ENCODE measurements at regions not wholly inside any gene's neighbourhood (a gene's known extent, or its start where the extent isn't known, plus 50 kb on each side); places are given as distances from the start of the nearest gene placed in this dataset.
A peak's percentile ranks its signal among the peaks of the same experiment; 100 is the strongest.

DNA sequence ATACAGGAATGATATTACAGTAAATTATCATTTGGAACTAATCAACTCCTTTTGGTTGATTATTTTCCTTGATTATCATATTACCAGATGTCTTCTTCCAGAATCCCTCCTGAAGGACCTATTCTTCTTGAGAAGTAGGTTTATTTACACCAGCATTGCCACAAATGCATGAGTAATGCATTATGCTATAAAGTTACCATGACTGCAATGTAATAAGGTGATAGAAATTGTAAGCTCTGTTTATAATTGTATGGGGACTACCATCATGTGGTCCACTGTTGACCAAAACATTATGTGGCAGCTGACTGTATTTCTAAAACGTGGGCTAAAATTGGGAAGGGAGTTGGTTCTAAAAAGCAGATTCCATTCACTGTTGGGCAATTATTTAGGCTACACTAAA is 602.2 kb downstream of the NYAP2 start:
- Histone ChIP-seq H3K18ac (ENCODE audit: low read depth in 1 of 2, low read length in 2 of 2) (no peak overlapping the region), H4K8ac (ENCODE audit: low read length) (no peak overlapping the region), H3K4me3 (ENCODE audit: insufficient read depth in 1 of 2, low read depth in 1 of 2, low read length in 2 of 2) (no peak overlapping the region), H3K4me2 (ENCODE audit: low read length, poor library complexity, severe bottlenecking) (no peak overlapping the region), H3K4me1 (ENCODE audit: control insufficient read depth, insufficient read depth, low read depth, low read length) (no peaks in the 10 kb centered on the region), H3K9ac (ENCODE audit: low read length) (peak overlapping the region; percentile 17), H2BK12ac (ENCODE audit: low read length in 2 of 2) (no peak overlapping the region), H2BK120ac (ENCODE audit: low read depth, low read length) (no peak overlapping the region), H4K91ac (ENCODE audit: low read length) (no peak overlapping the region), H3K14ac (ENCODE audit: low read length in 2 of 2) (no peak overlapping the region), H2AFZ (ENCODE audit: low read depth, low read length) (no peak overlapping the region), H3K27ac (ENCODE audit: low read length, poor library complexity, severe bottlenecking) (no peak overlapping the region), H3K9me3 (ENCODE audit: control insufficient read depth, low read length) (no peaks in the 10 kb centered on the region), H3K4ac (ENCODE audit: low read depth in 1 of 2, low read length in 2 of 2) (no peak overlapping the region), H2BK15ac (ENCODE audit: low read depth, poor library complexity, severe bottlenecking) (no peak overlapping the region), H3K23ac (ENCODE audit: low read length in 2 of 2) (no peak overlapping the region), H3K27me3 (ENCODE audit: control insufficient read depth in 1 of 2, insufficient read depth in 1 of 2, low read length in 2 of 2) (no peaks in the 10 kb centered on the region), H2AK5ac (ENCODE audit: low read length, severe bottlenecking) (no peak overlapping the region), H3K36me3 (ENCODE audit: control insufficient read depth in 1 of 2, insufficient read depth in 2 of 2, low read depth in 1 of 2, low read length in 2 of 2) (no peaks in the 10 kb centered on the region), H2BK5ac (ENCODE audit: low read depth, low read length, poor library complexity, severe bottlenecking) (no peak overlapping the region), H3K79me1 (replicated peaks; ENCODE audit: low read length, poor library complexity, severe bottlenecking) (no peaks in the 10 kb centered on the region)
- peak; percentile 73 for DNase-seq
- 88% methylated on average over 1 of the region's 1 CpG for WGBS

DNA sequence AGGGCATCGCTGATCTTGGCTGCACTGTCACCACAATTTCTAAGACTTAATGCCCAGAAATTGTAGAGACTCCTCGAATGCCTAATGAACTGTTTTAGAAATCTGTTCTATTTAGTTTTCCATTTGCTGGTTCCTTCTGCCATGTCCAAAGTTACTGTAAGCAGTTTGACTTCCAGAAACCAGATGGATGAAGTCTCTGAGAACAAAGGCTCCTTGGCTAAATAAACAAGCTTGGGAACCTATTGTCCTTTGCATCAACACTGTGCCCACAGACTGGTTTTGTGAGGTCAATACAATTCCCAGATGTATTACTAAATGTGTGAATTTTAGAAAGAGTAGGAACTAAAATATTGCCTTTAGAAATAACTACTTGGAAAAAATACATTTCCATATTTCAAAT is 600.2 kb downstream of the NYAP2 start:
- Histone ChIP-seq H3K9me3 (ENCODE audit: control insufficient read depth, low read length) (no peaks in the 10 kb centered on the region), H3K36me3 (ENCODE audit: control insufficient read depth in 1 of 2, insufficient read depth in 2 of 2, low read depth in 1 of 2, low read length in 2 of 2) (no peaks in the 10 kb centered on the region), H3K27me3 (ENCODE audit: control insufficient read depth in 1 of 2, insufficient read depth in 1 of 2, low read length in 2 of 2) (no peaks in the 10 kb centered on the region), H2BK15ac (ENCODE audit: low read depth, poor library complexity, severe bottlenecking) (no peak overlapping the region), H3K4ac (ENCODE audit: low read depth in 1 of 2, low read length in 2 of 2) (no peak overlapping the region), H4K8ac (ENCODE audit: low read length) (no peak overlapping the region), H2BK120ac (ENCODE audit: low read depth, low read length) (no peak overlapping the region), H3K79me1 (replicated peaks; ENCODE audit: low read length, poor library complexity, severe bottlenecking) (no peaks in the 10 kb centered on the region), H3K18ac (ENCODE audit: low read depth in 1 of 2, low read length in 2 of 2) (no peak overlapping the region), H3K4me1 (ENCODE audit: control insufficient read depth, insufficient read depth, low read depth, low read length) (peaks cover 1% of the 10 kb centered on the region), H2BK5ac (ENCODE audit: low read depth, low read length, poor library complexity, severe bottlenecking) (no peak overlapping the region), H3K27ac (ENCODE audit: low read length, poor library complexity, severe bottlenecking) (no peak overlapping the region), H2AFZ (ENCODE audit: low read depth, low read length) (no peak overlapping the region), H2BK12ac (ENCODE audit: low read length in 2 of 2) (no peak overlapping the region), H3K9ac (ENCODE audit: low read length) (no peak overlapping the region), H3K14ac (ENCODE audit: low read length in 2 of 2) (no peak overlapping the region), H3K23ac (ENCODE audit: low read length in 2 of 2) (no peak overlapping the region), H3K4me2 (ENCODE audit: low read length, poor library complexity, severe bottlenecking) (no peak overlapping the region), H3K4me3 (ENCODE audit: insufficient read depth in 1 of 2, low read depth in 1 of 2, low read length in 2 of 2) (no peak overlapping the region), H2AK5ac (ENCODE audit: low read length, severe bottlenecking) (no peak overlapping the region), H4K91ac (ENCODE audit: low read length) (no peak overlapping the region)
- WGBS = 100% methylated on average over 2 of the region's 2 CpGs
- DNase-seq = no peak

DNA sequence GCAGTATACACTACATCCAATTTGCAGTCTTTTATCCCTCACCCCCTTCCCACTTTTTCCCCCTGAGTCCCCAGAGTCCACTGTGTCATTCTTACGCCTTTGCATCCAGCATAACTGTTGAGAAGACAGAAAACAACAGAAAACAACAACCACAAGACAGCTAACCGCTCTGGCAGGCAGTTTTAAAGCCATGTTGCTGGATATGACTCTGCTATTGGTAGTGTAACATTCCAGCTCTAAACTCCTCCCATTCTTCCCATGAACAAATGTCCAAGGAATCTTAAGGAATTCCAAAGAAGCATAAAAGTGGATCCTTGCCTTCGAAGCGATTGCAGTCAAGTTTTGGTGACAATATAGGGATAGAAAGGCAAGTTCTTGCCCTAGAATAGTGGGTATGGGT is 599.1 kb downstream of the NYAP2 start:
- H2AFZ ChIP-seq (ENCODE audit: low read depth, low read length) = no peak overlapping the region
- H3K27ac ChIP-seq (ENCODE audit: low read length, poor library complexity, severe bottlenecking) = no peak overlapping the region
- no peak overlapping the region for H2BK5ac ChIP-seq (ENCODE audit: low read depth, low read length, poor library complexity, severe bottlenecking)
- H2BK12ac ChIP-seq (ENCODE audit: low read length in 2 of 2) = peak overlapping the region; percentile 4 to 73
- H3K4me1 ChIP-seq (ENCODE audit: control insufficient read depth, insufficient read depth, low read depth, low read length) = peaks cover 1% of the 10 kb centered on the region
- H2BK120ac ChIP-seq (ENCODE audit: low read depth, low read length) = no peak overlapping the region
- H2AK5ac ChIP-seq (ENCODE audit: low read length, severe bottlenecking) = no peak overlapping the region
- 75% methylated on average over 4 of the region's 4 CpGs for WGBS
- no peak overlapping the region for H3K4me2 ChIP-seq (ENCODE audit: low read length, poor library complexity, severe bottlenecking)
- no peak overlapping the region for H4K8ac ChIP-seq (ENCODE audit: low read length)
- H3K14ac ChIP-seq (ENCODE audit: low read length in 2 of 2) = no peak overlapping the region
- H4K91ac ChIP-seq (ENCODE audit: low read length) = no peak overlapping the region
- H3K27me3 ChIP-seq (ENCODE audit: control insufficient read depth in 1 of 2, insufficient read depth in 1 of 2, low read length in 2 of 2) = no peaks in the 10 kb centered on the region
- H3K79me1 ChIP-seq (replicated peaks; ENCODE audit: low read length, poor library complexity, severe bottlenecking) = no peaks in the 10 kb centered on the region
- no peaks in the 10 kb centered on the region for H3K9me3 ChIP-seq (ENCODE audit: control insufficient read depth, low read length)
- H3K18ac ChIP-seq (ENCODE audit: low read depth in 1 of 2, low read length in 2 of 2) = no peak overlapping the region
- H3K23ac ChIP-seq (ENCODE audit: low read length in 2 of 2) = no peak overlapping the region
- no peak overlapping the region for H3K4ac ChIP-seq (ENCODE audit: low read depth in 1 of 2, low read length in 2 of 2)
- H3K4me3 ChIP-seq (ENCODE audit: insufficient read depth in 1 of 2, low read depth in 1 of 2, low read length in 2 of 2) = no peak overlapping the region
- peak; percentile 67 for DNase-seq
- no peak overlapping the region for H2BK15ac ChIP-seq (ENCODE audit: low read depth, poor library complexity, severe bottlenecking)
- no peak overlapping the region for H3K9ac ChIP-seq (ENCODE audit: low read length)
- no peaks in the 10 kb centered on the region for H3K36me3 ChIP-seq (ENCODE audit: control insufficient read depth in 1 of 2, insufficient read depth in 2 of 2, low read depth in 1 of 2, low read length in 2 of 2)

- Histone ChIP-seq H3K36me3 (ENCODE audit: control insufficient read depth in 1 of 2, insufficient read depth in 2 of 2, low read depth in 1 of 2, low read length in 2 of 2) (no peaks in the 10 kb centered on the region), H3K18ac (ENCODE audit: low read depth in 1 of 2, low read length in 2 of 2) (no peak overlapping the region), H3K79me1 (replicated peaks; ENCODE audit: low read length, poor library complexity, severe bottlenecking) (no peaks in the 10 kb centered on the region), H3K4ac (ENCODE audit: low read depth in 1 of 2, low read length in 2 of 2) (no peak overlapping the region), H2BK5ac (ENCODE audit: low read depth, low read length, poor library complexity, severe bottlenecking) (no peak overlapping the region), H3K9me3 (ENCODE audit: control insufficient read depth, low read length) (no peaks in the 10 kb centered on the region), H2AFZ (ENCODE audit: low read depth, low read length) (no peak overlapping the region), H4K91ac (ENCODE audit: low read length) (no peak overlapping the region), H2AK5ac (ENCODE audit: low read length, severe bottlenecking) (no peak overlapping the region), H3K9ac (ENCODE audit: low read length) (no peak overlapping the region), H4K8ac (ENCODE audit: low read length) (no peak overlapping the region), H3K14ac (ENCODE audit: low read length in 2 of 2) (no peak overlapping the region), H3K4me3 (ENCODE audit: insufficient read depth in 1 of 2, low read depth in 1 of 2, low read length in 2 of 2) (no peak overlapping the region), H3K4me2 (ENCODE audit: low read length, poor library complexity, severe bottlenecking) (no peak overlapping the region), H2BK12ac (ENCODE audit: low read length in 2 of 2) (no peak overlapping the region), H2BK15ac (ENCODE audit: low read depth, poor library complexity, severe bottlenecking) (no peak overlapping the region), H3K27ac (ENCODE audit: low read length, poor library complexity, severe bottlenecking) (no peak overlapping the region), H3K27me3 (ENCODE audit: control insufficient read depth in 1 of 2, insufficient read depth in 1 of 2, low read length in 2 of 2) (no peaks in the 10 kb centered on the region), H3K23ac (ENCODE audit: low read length in 2 of 2) (no peak overlapping the region), H3K4me1 (ENCODE audit: control insufficient read depth, insufficient read depth, low read depth, low read length) (peaks cover 1% of the 10 kb centered on the region), H2BK120ac (ENCODE audit: low read depth, low read length) (no peak overlapping the region)
- no peak for DNase-seq
- WGBS = no CpG with 5 or more reads among the region's 3 CpGs
Observed at GRCh38 chr2:225998116-225998515, 598.6 kb downstream of the NYAP2 start.

Data from mesenchymal stem cell (in vitro differentiated cells and primary cell).